Duodenal mucosa (tissue), 2 donors: ENCODE measurements at regions not wholly inside any gene's neighbourhood (a gene's known extent, or its start where the extent isn't known, plus 50 kb on each side); places are given as distances from the start of the nearest gene placed in this dataset.
"Not testable (repeated sequence)": the region's sequence is repeated elsewhere in the genome, so short reads cannot be mapped to it uniquely, and the experiment has no call there.

Experiments
- H3K27ac ChIP-seq: one replicate; pipeline ENCODE4 v1.7.0; 2013; ENCODE audit warnings: low read depth, low read length
- H3K27me3 ChIP-seq, 2 donors: one replicate each; pipeline ENCODE4 v1.7.0; 2013; ENCODE audit warnings: low read length in 2 of 2, control low read depth in 1 of 2; ENCODE audit not compliant: insufficient read depth in 2 of 2, control insufficient read depth in 1 of 2
- H3K36me3 ChIP-seq, 2 donors: one replicate each; pipeline ENCODE4 v1.7.0; 2013; ENCODE audit warnings: low read length in 2 of 2, control low read depth in 1 of 2; ENCODE audit not compliant: insufficient read depth in 2 of 2, control insufficient read depth in 1 of 2
- H3K4me1 ChIP-seq, 2 donors: one replicate each; pipeline ENCODE4 v1.7.0; 2013; ENCODE audit warnings: low read length in 2 of 2, control low read depth in 1 of 2; ENCODE audit not compliant: insufficient read depth in 2 of 2, control insufficient read depth in 1 of 2
- H3K4me3 ChIP-seq, 2 donors: one replicate each; pipeline ENCODE4 v1.7.0; 2013; ENCODE audit warnings: low read length in 2 of 2, low read depth in 1 of 2
- H3K9ac ChIP-seq, 2 donors: one replicate each; pipeline ENCODE4 v1.7.0; 2013; ENCODE audit warnings: low read length in 2 of 2, low read depth in 1 of 2
- H3K9me3 ChIP-seq, 2 donors: one replicate each; pipeline ENCODE4 v1.7.0; 2013; ENCODE audit warnings: low read length in 2 of 2, control low read depth in 1 of 2; ENCODE audit not compliant: control insufficient read depth in 1 of 2

GRCh38 chr6:3959385-3959784 lies 110.2 kb downstream of the FAM50B start:
- Histone ChIP-seq H3K27me3 (no peaks in the 10 kb centered on the region), H3K9me3 (no peaks in the 10 kb centered on the region), H3K36me3 (no peaks in the 10 kb centered on the region), H3K9ac (no peak overlapping the region), H3K4me1 (no peaks in the 10 kb centered on the region), H3K27ac (no peak overlapping the region), H3K4me3 (no peak overlapping the region)

DNA sequence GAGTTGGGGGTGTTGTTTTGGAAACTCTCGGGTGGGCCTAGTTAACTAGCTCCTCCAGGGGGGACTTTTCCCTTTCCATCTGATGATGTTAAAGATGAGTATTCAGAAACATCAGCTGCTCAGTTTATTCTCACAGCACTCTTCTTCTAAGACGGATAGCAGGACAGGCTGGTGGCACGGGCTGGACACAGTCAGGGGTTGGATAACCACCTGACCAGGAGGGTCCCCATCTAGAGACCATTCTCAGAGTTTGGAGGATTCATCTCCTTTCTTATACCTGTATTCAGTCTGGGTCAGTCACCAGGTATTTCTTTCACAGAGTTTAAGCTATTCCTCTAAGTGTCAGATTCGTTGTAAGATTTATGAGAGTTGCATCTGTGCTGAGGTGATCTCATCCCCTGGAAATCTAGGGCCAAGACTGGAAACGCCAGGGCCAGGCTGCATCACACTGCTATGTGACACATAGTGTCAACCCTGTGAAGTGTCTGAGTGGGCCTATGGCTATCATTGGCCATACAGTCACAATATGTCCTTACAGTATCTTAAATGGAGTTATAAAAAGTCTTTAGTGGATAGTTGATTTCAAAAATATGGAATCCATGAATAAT lies 111.7 kb downstream of the FAM50B start:
- Histone ChIP-seq H3K9me3 (no peaks in the 10 kb centered on the region), H3K27ac (no peak overlapping the region), H3K4me1 (no peaks in the 10 kb centered on the region), H3K4me3 (no peak overlapping the region), H3K27me3 (no peaks in the 10 kb centered on the region), H3K36me3 (no peaks in the 10 kb centered on the region), H3K9ac (no peak overlapping the region)

DNA sequence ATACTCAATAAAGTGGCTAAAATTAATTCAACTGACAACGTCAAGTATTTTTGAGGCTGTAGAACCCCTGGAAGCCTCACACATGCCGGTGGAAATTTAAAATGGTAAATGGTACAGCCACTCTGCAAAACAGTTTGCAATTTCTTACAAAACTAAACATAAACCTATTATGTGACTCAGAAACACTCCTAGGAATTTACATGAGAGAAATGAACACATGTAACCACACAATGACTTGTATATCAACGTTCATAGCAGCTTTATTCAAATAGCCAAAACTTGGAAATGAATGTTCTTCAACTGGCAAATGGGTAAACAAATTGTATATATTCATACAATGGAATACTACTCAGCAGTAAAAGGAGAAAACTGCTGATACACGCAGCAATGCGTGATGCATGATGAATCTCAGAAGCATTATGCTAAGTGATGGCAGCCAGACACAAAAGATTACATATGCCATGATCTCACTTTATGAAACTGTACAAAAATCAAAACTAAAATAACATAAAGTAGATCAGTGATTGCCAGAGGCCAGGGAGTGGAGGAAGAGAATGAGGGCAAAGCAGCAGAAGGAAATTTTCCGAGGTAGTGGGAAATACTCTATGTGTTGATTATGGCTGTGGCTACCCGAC lies 112.5 kb downstream of the FAM50B start:
- Histone ChIP-seq H3K4me1 (no peaks in the 10 kb centered on the region), H3K27me3 (no peaks in the 10 kb centered on the region), H3K9ac (no peak overlapping the region), H3K36me3 (no peaks in the 10 kb centered on the region), H3K9me3 (no peaks in the 10 kb centered on the region), H3K27ac (no peak overlapping the region), H3K4me3 (no peak overlapping the region)

GRCh38 chr6:3962291-3963280 lies 113.4 kb downstream of the FAM50B start:
- no peak overlapping the region for H3K4me3 ChIP-seq
- no peak overlapping the region for H3K27ac ChIP-seq
- H3K9ac ChIP-seq: no peak overlapping the region
- no peaks in the 10 kb centered on the region for H3K9me3 ChIP-seq
- no peaks in the 10 kb centered on the region for H3K4me1 ChIP-seq
- no peaks in the 10 kb centered on the region for H3K36me3 ChIP-seq
- no peaks in the 10 kb centered on the region for H3K27me3 ChIP-seq

- Histone ChIP-seq H3K36me3 (no peaks in the 10 kb centered on the region), H3K27ac (no peak overlapping the region), H3K9ac (no peak overlapping the region), H3K9me3 (no peaks in the 10 kb centered on the region), H3K4me3 (no peak overlapping the region), H3K27me3 (no peaks in the 10 kb centered on the region), H3K4me1 (no peaks in the 10 kb centered on the region)
Measured at GRCh38 chr6:3963426-3963825, 114.3 kb downstream of the FAM50B start.

DNA sequence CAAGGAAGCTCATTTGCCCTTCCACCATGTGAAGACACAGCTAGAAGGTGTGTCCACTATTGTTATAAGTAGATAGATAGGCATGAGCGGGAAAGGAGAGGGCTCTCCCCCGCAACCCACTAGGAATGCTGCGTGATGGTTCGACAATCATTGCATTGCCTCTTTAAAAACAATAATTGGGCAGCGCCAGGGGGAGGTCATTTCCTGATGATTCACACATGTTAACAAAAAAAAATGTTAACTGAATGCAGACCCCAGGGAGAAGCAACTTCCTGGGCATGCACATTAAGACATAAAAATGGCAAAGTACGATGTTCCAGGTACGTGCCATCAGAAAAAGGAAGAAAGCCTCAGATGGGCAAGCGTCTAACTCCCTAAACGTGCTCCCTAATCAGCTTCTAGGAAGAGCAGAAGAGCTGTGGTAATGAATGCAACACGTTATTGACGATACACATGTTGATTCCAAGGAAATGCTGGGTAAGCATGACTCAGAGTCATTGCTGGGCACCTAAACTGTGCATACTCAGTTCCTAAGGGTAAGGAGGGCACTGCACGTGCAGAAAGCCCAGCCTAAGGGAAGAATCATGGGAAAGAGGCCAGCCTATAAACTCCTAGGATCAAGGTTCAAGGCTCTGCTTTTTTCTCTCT lies 113.7 kb downstream of the FAM217A start:
- Histone ChIP-seq H3K4me3 (no peak overlapping the region), H3K9ac (no peak overlapping the region), H3K9me3 (no peaks in the 10 kb centered on the region), H3K36me3 (no peaks in the 10 kb centered on the region), H3K27me3 (no peaks in the 10 kb centered on the region), H3K27ac (no peak overlapping the region), H3K4me1 (no peaks in the 10 kb centered on the region)

DNA sequence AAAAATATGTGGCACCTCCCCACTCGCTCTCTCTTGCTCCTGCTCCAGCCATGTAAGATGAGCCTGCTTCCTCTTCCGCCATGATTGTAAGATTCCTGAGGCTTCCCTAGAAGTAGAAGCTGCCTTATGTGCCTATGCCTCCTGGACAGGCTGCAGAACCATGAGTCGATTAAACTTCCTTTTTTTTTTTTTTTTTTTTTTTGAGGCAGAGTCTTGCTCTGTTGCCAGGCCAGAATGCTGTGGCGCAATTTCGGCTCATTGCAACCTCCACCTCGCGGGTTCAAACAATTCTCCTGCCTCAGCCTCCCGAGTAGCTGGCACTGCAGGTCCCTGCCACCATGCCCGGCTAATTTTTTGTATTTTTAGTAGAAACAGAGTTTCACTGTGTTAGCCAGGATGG lies 112.5 kb downstream of the FAM217A start:
- Histone ChIP-seq H3K4me1 (no peaks in the 10 kb centered on the region), H3K36me3 (no peaks in the 10 kb centered on the region), H3K27me3 (no peaks in the 10 kb centered on the region), H3K9ac (no peak overlapping the region), H3K4me3 (no peak overlapping the region), H3K9me3 (no peaks in the 10 kb centered on the region), H3K27ac (no peak overlapping the region)

DNA sequence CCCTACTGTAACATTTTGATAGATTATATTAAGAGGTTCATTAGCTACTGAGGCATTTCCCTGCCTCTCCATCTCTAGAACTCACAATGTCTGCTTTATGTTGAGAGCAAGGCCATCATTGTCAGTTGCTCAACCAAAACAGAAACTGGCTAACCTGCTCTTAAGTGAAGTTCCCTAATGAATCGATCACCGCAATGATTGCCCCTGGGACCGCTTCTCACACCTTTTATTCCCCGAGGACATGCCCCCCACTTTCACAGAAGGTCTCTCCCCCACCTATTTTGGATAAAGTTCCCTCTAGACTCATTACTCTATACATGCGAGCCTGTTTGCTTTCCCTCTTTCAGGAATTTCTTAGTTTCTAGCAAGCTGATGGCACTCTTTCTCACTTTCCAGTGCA lies 108.8 kb downstream of the FAM217A start:
- H3K27ac ChIP-seq: no peak overlapping the region
- H3K9ac ChIP-seq: no peak overlapping the region
- H3K4me3 ChIP-seq: no peak overlapping the region
- no peaks in the 10 kb centered on the region for H3K9me3 ChIP-seq
- no peaks in the 10 kb centered on the region for H3K4me1 ChIP-seq
- no peaks in the 10 kb centered on the region for H3K36me3 ChIP-seq
- no peaks in the 10 kb centered on the region for H3K27me3 ChIP-seq

- H3K9me3 ChIP-seq, H3K27ac ChIP-seq, H3K9ac ChIP-seq, H3K4me1 ChIP-seq, H3K27me3 ChIP-seq, H3K36me3 ChIP-seq, H3K4me3 ChIP-seq: not testable (repeated sequence)
Measured at GRCh38 chr6:3973152-3973551, 105.8 kb downstream of the FAM217A start.
